Heart left ventricle (tissue), 16 donors: ENCODE measurements at regions not wholly inside any gene's neighbourhood (a gene's known extent, or its start where the extent isn't known, plus 50 kb on each side); places are given as distances from the start of the nearest gene placed in this dataset.

Experiments
- ATAC-seq, 4 donors: fragments of 200-7000 bp; cut with Tn5 transposase; one replicate each; pipeline ENCODE4 v1.9.1; 2020 to 2022; ENCODE audit warnings: moderate library complexity in 4 of 4, mild to moderate bottlenecking in 3 of 4, moderate number of reproducible peaks in 1 of 4
- DNase-seq, 5 donors: peaks; one replicate each; pipeline ENCODE4 v3.0.0-alpha.2; 2020
- H3K27ac ChIP-seq, 12 donors: fragments of 200-600 bp; sonication (generic) in 4 of 12; one replicate each; pipeline versions ENCODE4 v1.5.0 to v1.8.0; 2016 to 2022; ENCODE audit warnings: mild to moderate bottlenecking in 2 of 12
- H3K27me3 ChIP-seq, 9 donors: fragments of 200-600 bp; sonication (generic) in 2 of 9; one replicate each; pipeline versions ENCODE4 v1.5.1 to v1.8.0; 2016 to 2022; ENCODE audit warnings: mild to moderate bottlenecking in 3 of 9
- H3K36me3 ChIP-seq, 9 donors: fragments of 200-600 bp; sonication (generic) in 2 of 9; one replicate each; pipeline versions ENCODE4 v1.5.0 to v1.8.0; 2018 to 2022; ENCODE audit warnings: mild to moderate bottlenecking in 2 of 9
- H3K4me1 ChIP-seq, 12 donors: fragments of 200-600 bp; sonication (generic) in 4 of 12; one replicate each; pipeline versions ENCODE4 v1.5.0 to v1.8.0; 2016 to 2022; ENCODE audit warnings: mild to moderate bottlenecking in 3 of 12
- H3K4me3 ChIP-seq, 12 donors: fragments of 200-600 bp; sonication (generic) in 4 of 12; one replicate each; pipeline versions ENCODE4 v1.5.0 to v1.8.0; 2017 to 2022; ENCODE audit warnings: mild to moderate bottlenecking in 9 of 12, moderate library complexity in 4 of 12
- H3K9me3 ChIP-seq, 12 donors: fragments of 200-600 bp; sonication (generic) in 4 of 12; one replicate each; pipeline versions ENCODE4 v1.5.0 to v1.8.0; 2016 to 2022; ENCODE audit warnings: mild to moderate bottlenecking in 1 of 12
- CTCF ChIP-seq, 12 donors: fragments of 200-600 bp; sonication (generic) in 4 of 12; IDR thresholded peaks; one replicate each; pipeline versions ENCODE4 v1.5.0 to v1.8.0; 2018 to 2022; ENCODE audit warnings: antibody characterized with exemption in 12 of 12, mild to moderate bottlenecking in 5 of 12
- POLR2A ChIP-seq, 2 donors: fragments of 450-650 bp; IDR thresholded peaks; one replicate each; pipeline ENCODE4 v1.6.1; 2017; ENCODE audit warnings: antibody characterized with exemption in 2 of 2, mild to moderate bottlenecking in 2 of 2, moderate library complexity in 2 of 2
- WGBS, 4 donors: extraction: QIAGEN DNeasy Blood & Tissue Kit in 2 of 4; methylation state at CpG; one replicate each; pipeline versions ENCODE4 v1.1.5 to v1.1.7; 2013 to 2018; 5-methylcytosine and 5-hydroxymethylcytosine counted together
- intact Hi-C, 10 donors: fragments of 100-400 bp; cut with DNase I; formaldehyde crosslinking; loops; one replicate each; pipeline versions ENCODE4 v1.11.1 to v1.14.2; 2022
- donor health status: ischemic (EF 13 %, LVEDD 7.1; RV severe dilation, severe dysfunction).
- donor health status: healthy with polysubstance abuse.
- donor health status: DM: no; HTN: yes; CAD: no.
- donor health status: DM: no; HTN: no; CAD: no.
- donor health status: ischemic (EF 25% LVEDD 6.9; RV normal size, moderate dysfunction).
- donor health status: ischemic (EF 25% LVEDD 5.7; RV mildly dilated, moderate dysfunction).
- donor health status: healthy.
- donor health status: DM: yes; HTN: yes; CAD: no.
- donor health status: ischemic (EF 35%, LVEDD 5.7; RV mildly dilated, moderate dysfunction).
- donor health status: nonischemic (EF 11% LVEDD 7.7; RV severe dilation, severe dysfunction).
- donor health status: DM: yes; HTN: yes; CAD: no.
- donor health status: PGD.
- donor health status: ischemic (EF 29% LVEDD 5.4; RV normal size, mild dysfunction).
- donor health status: nonischemic (EF 23%, LVEDD 6.1; RV moderate dilation, normal function).

DNA sequence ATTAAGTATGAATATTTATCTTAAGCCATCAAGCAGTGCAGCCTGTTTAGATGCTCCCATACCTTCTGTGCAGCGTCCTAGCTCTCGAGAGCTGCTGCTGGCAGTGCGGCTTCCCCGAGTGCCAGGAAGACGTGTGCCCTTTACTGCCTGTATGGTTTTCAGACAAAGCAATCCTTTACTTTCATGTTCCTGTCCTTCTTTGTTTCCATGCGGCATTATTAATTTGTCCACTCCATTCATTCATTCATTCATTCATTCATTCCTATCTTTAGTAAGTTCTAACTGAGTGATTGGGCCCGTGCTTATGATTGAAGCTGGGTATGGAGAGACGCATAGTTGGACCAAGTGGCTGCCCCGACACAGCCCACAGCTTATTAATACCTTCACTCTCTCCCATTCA lies 446.6 kb upstream of the HNRNPA3 start:
- H3K9me3 ChIP-seq, result no peaks in the 10 kb centered on the region
- no peaks in the 10 kb centered on the region for H3K36me3 ChIP-seq
- ATAC-seq (no peak), DNase-seq (no peak)
- no peak overlapping the region for H3K27ac ChIP-seq
- peaks cover 0 to 12% (median 0%) of the 10 kb centered on the region in 12 donors for H3K4me1 ChIP-seq
- H3K27me3 ChIP-seq, result peaks cover 0 to 3% (median 0%) of the 10 kb centered on the region in 9 donors
- intact Hi-C loops, result no loop called here
- TF ChIP-seq POLR2A (IDR thresholded peaks at IDR 0.05), result no peak
- no peak for TF ChIP-seq CTCF (IDR thresholded peaks at IDR 0.05)
- H3K4me3 ChIP-seq, result no peak overlapping the region
- 83 to 97% (median 94%) methylated on average over 9 of the region's 9 CpGs for WGBS, 4 donors

- Histone ChIP-seq H3K4me3 (no peak overlapping the region), H3K27ac (no peak overlapping the region), H3K4me1 (peaks cover 0 to 12% (median 0%) of the 10 kb centered on the region in 12 donors), H3K36me3 (no peaks in the 10 kb centered on the region), H3K27me3 (peaks cover 0 to 3% (median 0%) of the 10 kb centered on the region in 9 donors), H3K9me3 (peaks cover 0 to 3% (median 0%) of the 10 kb centered on the region in 12 donors)
- intact Hi-C loops, result no loop called here
- DNase-seq (no peak), ATAC-seq (no peak)
- WGBS, 4 donors, result 51 to 67% (median 60%) methylated on average over 1 of the region's 1 CpG
- TF ChIP-seq CTCF (IDR thresholded peaks at IDR 0.05) (no peak), POLR2A (IDR thresholded peaks at IDR 0.05) (no peak)
These were observed 444.4 kb upstream of the HNRNPA3 start for GRCh38 chr2:176768185-176768584.

GRCh38 chr2:176769021-176769420 lies 443.6 kb upstream of the HNRNPA3 start:
- ATAC-seq, result no peak
- 54 to 85% (median 76%) methylated on average over 3 of the region's 3 CpGs for WGBS, 4 donors

More at GRCh38 chr2:176769021-176769420, 443.6 kb upstream of the HNRNPA3 start:
- no peak overlapping the region for H3K27ac ChIP-seq
- H3K9me3 ChIP-seq, result peaks cover 0 to 3% (median 0%) of the 10 kb centered on the region in 12 donors
- no peaks in the 10 kb centered on the region for H3K36me3 ChIP-seq
- H3K4me1 ChIP-seq, result peaks cover 0 to 8% (median 0%) of the 10 kb centered on the region in 12 donors
- intact Hi-C loops, result no loop called here
- DNase-seq, result no peak
- H3K27me3 ChIP-seq, result peaks cover 0 to 3% (median 0%) of the 10 kb centered on the region in 9 donors
- no peak overlapping the region for H3K4me3 ChIP-seq
- TF ChIP-seq POLR2A (IDR thresholded peaks at IDR 0.05) (no peak), CTCF (IDR thresholded peaks at IDR 0.05) (no peak)
